MCF 10A (cell line): ENCODE measurements at regions not wholly inside any gene's neighbourhood (a gene's known extent, or its start where the extent isn't known, plus 50 kb on each side); places are given as distances from the start of the nearest gene placed in this dataset.
A peak's percentile ranks its signal among the peaks of the same experiment; 100 is the strongest.

ENCODE experiments used
- BruUV-seq: library from RNA; stranded (reverse); fragments of 400-500 nt; replicated peaks from 2 replicates; lab custom pipeline; 2021; lab: Mats Ljungman, UMichigan
- CTCF ChIA-PET: fragments of 300-600 bp; sonication (Branson Sonifier 250); formaldehyde crosslinking; extraction: SDS; loops from one replicate; lab custom pipeline; 2021; ENCODE audit warnings: antibody characterized with exemption, inconsistent platforms; lab: Yijun Ruan, JAX
- POLR2A ChIA-PET: fragments of 300-600, 350-650 bp; sonication (Branson Sonifier 250); formaldehyde crosslinking; extraction: SDS; loops from one replicate; lab custom pipeline; 2020; ENCODE audit warnings: antibody characterized with exemption, inconsistent platforms; lab: Yijun Ruan, JAX
- DNase-seq: peaks from one replicate; pipeline ENCODE4 v3.0.0-alpha.2; 2018; ENCODE audit not compliant: unreplicated experiment
- H3K27ac Mint-ChIP-seq: one replicate; pipeline ENCODE4 v1.8.0; 2022; ENCODE audit warnings: mild to moderate bottlenecking, low read depth, mixed read lengths; ENCODE audit not compliant: unreplicated experiment
- H3K27me3 Mint-ChIP-seq: one replicate; pipeline ENCODE4 v1.8.0; 2022; ENCODE audit warnings: mixed read lengths; ENCODE audit not compliant: insufficient read depth, unreplicated experiment
- H3K36me3 Mint-ChIP-seq: one replicate; pipeline ENCODE4 v1.8.0; 2022; ENCODE audit warnings: mild to moderate bottlenecking, moderate library complexity, mixed read lengths; ENCODE audit not compliant: insufficient read depth, unreplicated experiment
- H3K4me1 Mint-ChIP-seq: one replicate; pipeline ENCODE4 v1.8.0; 2022; ENCODE audit warnings: mixed read lengths; ENCODE audit not compliant: insufficient read depth, unreplicated experiment
- H3K4me3 Mint-ChIP-seq: one replicate; pipeline ENCODE4 v1.8.0; 2022; ENCODE audit warnings: mild to moderate bottlenecking, moderate library complexity, mixed read lengths; ENCODE audit not compliant: unreplicated experiment
- H3K9me3 Mint-ChIP-seq: one replicate; pipeline ENCODE4 v1.8.0; 2022; ENCODE audit warnings: mixed read lengths; ENCODE audit not compliant: unreplicated experiment
- CTCF ChIP-seq: fragments of 200-600 bp; IDR thresholded peaks from one replicate; pipeline ENCODE4 v1.8.0; 2022; ENCODE audit warnings: antibody characterized with exemption, mild to moderate bottlenecking; ENCODE audit not compliant: unreplicated experiment
- intact Hi-C: fragments of 100-400 bp; cut with micrococcal nuclease; formaldehyde crosslinking; loops from 2 replicates; pipeline ENCODE4 v1.14.1; 2022

GRCh38 chr16:48076455-48077012, 79.3 kb downstream of the ABCC12 start:
- no peak overlapping the region for H3K4me3 Mint-ChIP-seq

GRCh38 chr16:48075398-48075797, 80.4 kb downstream of the ABCC12 start:
- Mint-ChIP-seq H3K4me1 (no peaks in the 10 kb centered on the region), H3K27ac (no peak overlapping the region), H3K27me3 (peaks cover 11% of the 10 kb centered on the region), H3K4me3 (no peak overlapping the region), H3K9me3 (no peaks in the 10 kb centered on the region), H3K36me3 (no peaks in the 10 kb centered on the region)
- CTCF ChIA-PET = interaction anchor here (0.7 kb wide), 1 partner anchor 1041 kb away, joined by 3 read pairs; no protein-coding TSS in a partner anchor
- TF ChIP-seq CTCF = no peak
- intact Hi-C loops = no loop called here
- POLR2A ChIA-PET = no interaction called here
- no peak for DNase-seq
- no TSS peak for BruUV-seq

More at GRCh38 chr16:48076455-48077012, 79.3 kb downstream of the ABCC12 start:
- no TSS peak for BruUV-seq
- Mint-ChIP-seq H3K36me3 (no peaks in the 10 kb centered on the region), H3K27me3 (peaks cover 11% of the 10 kb centered on the region), H3K27ac (no peak overlapping the region), H3K9me3 (no peaks in the 10 kb centered on the region), H3K4me1 (peaks cover 3% of the 10 kb centered on the region)
- TF ChIP-seq CTCF = no peak
- CTCF ChIA-PET = interaction anchor here (0.6 to 1.1 kb wide), 3 partner anchors 12 to 817 kb away, joined by 3 to 4 read pairs (median 3); no protein-coding TSS in a partner anchor
- POLR2A ChIA-PET = interaction anchor here (0.6 kb wide), 1 partner anchor 88 kb away, joined by 3 read pairs; no protein-coding TSS in a partner anchor
- DNase-seq = no peak
- intact Hi-C loops = no loop called here

GRCh38 chr16:48067388-48067787, 88.4 kb downstream of the ABCC12 start:
- DNase-seq = no peak
- no peak overlapping the region for H3K4me3 Mint-ChIP-seq
- no peaks in the 10 kb centered on the region for H3K36me3 Mint-ChIP-seq
- intact Hi-C loops = no loop called here
- ChIA-PET CTCF (interaction anchor here (0.6 kb wide), 1 partner anchor 995 kb away, joined by 3 read pairs; no protein-coding TSS in a partner anchor), POLR2A (no interaction called here)
- BruUV-seq = no TSS peak
- H3K4me1 Mint-ChIP-seq = no peaks in the 10 kb centered on the region
- H3K9me3 Mint-ChIP-seq = peaks cover 7% of the 10 kb centered on the region
- peaks cover 13% of the 10 kb centered on the region for H3K27me3 Mint-ChIP-seq
- no peak for TF ChIP-seq CTCF
- no peak overlapping the region for H3K27ac Mint-ChIP-seq

- peaks cover 11% of the 10 kb centered on the region for H3K27me3 Mint-ChIP-seq
- BruUV-seq = no TSS peak
- peak; percentile 55 for DNase-seq
- CTCF ChIA-PET = interaction anchor here (0.5 to 0.7 kb wide), 2 partner anchors 1005 to 1644 kb away, joined by 3 read pairs; no protein-coding TSS in a partner anchor
- H3K9me3 Mint-ChIP-seq = peaks cover 7% of the 10 kb centered on the region
- intact Hi-C loops = no loop called here
- H3K4me3 Mint-ChIP-seq = no peak overlapping the region
- no peak overlapping the region for H3K27ac Mint-ChIP-seq
- no peaks in the 10 kb centered on the region for H3K4me1 Mint-ChIP-seq
- H3K36me3 Mint-ChIP-seq = no peaks in the 10 kb centered on the region
- TF ChIP-seq CTCF = no peak
- POLR2A ChIA-PET = interaction anchor here (0.7 kb wide), 1 partner anchor 33 kb away, joined by 3 read pairs; no protein-coding TSS in a partner anchor
These were observed 90.8 kb downstream of the ABCC12 start for GRCh38 chr16:48064971-48065370.
